A549 (cell line): ENCODE measurements at regions not wholly inside any gene's neighbourhood (a gene's known extent, or its start where the extent isn't known, plus 50 kb on each side); places are given as distances from the start of the nearest gene placed in this dataset.

Experiments used
- ATAC-seq, 2 experiments: fragments of 200-7000 bp in 1 of 2; fragments of >200 bp in 1 of 2; cut with Nextera tagmentation in 1 of 2; cut with Tn5 transposase in 1 of 2; 3 replicates each; pipeline versions ENCODE4 v1.8.0 to v1.9.1; 2018 to 2020; ENCODE audit warnings: mild to moderate bottlenecking in 1 of 2, moderate library complexity in 1 of 2
- CTCF ChIA-PET: fragments of 300-600 bp; sonication (Branson Sonifier 250); formaldehyde crosslinking; extraction: SDS; loops from one replicate; lab custom pipeline; 2021; ENCODE audit warnings: antibody characterized with exemption, inconsistent platforms; lab: Yijun Ruan, JAX
- POLR2A ChIA-PET: fragments of 350-600 bp; formaldehyde crosslinking; extraction: SDS; loops from one replicate; lab custom pipeline; 2021; ENCODE audit warnings: antibody characterized with exemption, inconsistent platforms; lab: Yijun Ruan, JAX
- DNase-seq, 2 experiments: peaks; one replicate each; pipeline versions ENCODE4 v3.0.0 to v3.0.0-alpha.2; 2011 to 2016; ENCODE audit warnings: low read depth in 1 of 2, low spot score in 1 of 2
- FAIRE-seq: peaks from 2 replicates; lab custom pipeline; 2011; peaks lifted over from hg19 to GRCh38; lab: Jason Lieb, UNC
- H3K27ac ChIP-seq, 2 experiments: fragments of >200 bp; sonication (Bioruptor Twin); formaldehyde crosslinking; 3 replicates each; pipeline ENCODE4 v1.5.1; 2016 to 2017
- H3K4me1 ChIP-seq: fragments of >200 bp; sonication (Bioruptor Twin); formaldehyde crosslinking; 3 replicates; pipeline ENCODE4 v1.6.1; 2016
- H3K4me2 ChIP-seq: fragments of >200 bp; sonication (Bioruptor Twin); formaldehyde crosslinking; 3 replicates; pipeline ENCODE4 v1.6.1; 2016
- H3K4me3 ChIP-seq: fragments of >200 bp; sonication (Bioruptor Twin); formaldehyde crosslinking; 3 replicates; pipeline ENCODE4 v1.5.1; 2016
- H3K9me3 ChIP-seq: fragments of >200 bp; sonication (Bioruptor Twin); formaldehyde crosslinking; 3 replicates; pipeline ENCODE4 v1.6.1; 2016
- BHLHE40 ChIP-seq: IDR thresholded peaks from 2 replicates; pipeline ENCODE4 v1.6.1; 2012; ENCODE audit warnings: low read depth, low read length, inconsistent platforms
- CHD4 ChIP-seq: fragments of 200-600 bp; sonication (generic); IDR thresholded peaks from 2 replicates; pipeline ENCODE4 v1.6.1; 2016; ENCODE audit warnings: antibody characterized with exemption, mild to moderate bottlenecking, borderline replicate concordance
- EHF ChIP-seq: fragments of 250-450 bp; sonication (Bioruptor Pico); IDR thresholded peaks from 2 replicates; pipeline ENCODE4 v1.5.0; 2020; ENCODE audit warnings: mild to moderate bottlenecking
- EHMT2 ChIP-seq: fragments of 200-600 bp; sonication (generic); IDR thresholded peaks from 2 replicates; pipeline ENCODE4 v1.6.1; 2016; ENCODE audit warnings: antibody characterized with exemption, low read depth, mild to moderate bottlenecking, moderate library complexity
- GATA3 ChIP-seq: IDR thresholded peaks from 2 replicates; pipeline ENCODE4 v1.6.1; 2012; ENCODE audit warnings: borderline replicate concordance
- JUN ChIP-seq, 2 experiments: fragments of >200 bp; sonication (Bioruptor Twin); formaldehyde crosslinking; IDR thresholded peaks; 2 replicates in 1 of 2; 3 replicates in 1 of 2; pipeline ENCODE4 v1.6.1; 2016 to 2017
- JUNB ChIP-seq: fragments of >200 bp; sonication (Bioruptor Twin); formaldehyde crosslinking; IDR thresholded peaks from 2 replicates; pipeline ENCODE4 v1.6.1; 2016
- KDM5A ChIP-seq: fragments of 200-600 bp; sonication (generic); IDR thresholded peaks from 2 replicates; pipeline ENCODE4 v1.6.1; 2016; ENCODE audit warnings: antibody characterized with exemption, mild to moderate bottlenecking
- NFE2L2 ChIP-seq: fragments of 150-350 bp; conservative IDR thresholded peaks from 2 replicates; pipeline ENCODE4 v1.6.1; 2014; ENCODE audit warnings: low read length
- NPAS2 ChIP-seq: fragments of 250-450 bp; sonication (Bioruptor Pico); IDR thresholded peaks from 2 replicates; pipeline ENCODE4 v1.8.0; 2022; ENCODE audit warnings: mild to moderate bottlenecking, moderate library complexity, borderline replicate concordance
- RAD21 ChIP-seq, 2 experiments: fragments of >200 bp in 1 of 2; sonication (Bioruptor Twin) in 1 of 2; formaldehyde crosslinking in 1 of 2; IDR thresholded peaks in 1 of 2; conservative IDR thresholded peaks in 1 of 2; 2 replicates in 1 of 2; 3 replicates in 1 of 2; pipeline ENCODE4 v1.6.1; 2012 to 2018; ENCODE audit warnings: inconsistent platforms in 1 of 2
- RARB ChIP-seq: fragments of 250-450 bp; sonication (Bioruptor Pico); IDR thresholded peaks from 2 replicates; pipeline ENCODE4 v1.8.0; 2021; ENCODE audit warnings: mild to moderate bottlenecking, moderate library complexity
- SMC3 ChIP-seq: fragments of >200 bp; sonication (Bioruptor Twin); formaldehyde crosslinking; IDR thresholded peaks from 3 replicates; pipeline ENCODE4 v1.6.1; 2018; ENCODE audit warnings: inconsistent platforms
- TFCP2L1 ChIP-seq: fragments of 250-450 bp; sonication (Bioruptor Pico); IDR thresholded peaks from 2 replicates; pipeline ENCODE4 v1.5.0; 2021; ENCODE audit warnings: mild to moderate bottlenecking
- TP53 ChIP-seq: fragments of 250-450 bp; sonication (Bioruptor Pico); IDR thresholded peaks from 2 replicates; pipeline ENCODE4 v1.5.0; 2021; ENCODE audit warnings: mild to moderate bottlenecking, moderate library complexity
- ZC3H11A ChIP-seq: fragments of 450-650 bp; IDR thresholded peaks from 2 replicates; pipeline ENCODE4 v1.6.1; 2014; ENCODE audit warnings: antibody characterized with exemption, mild to moderate bottlenecking
- WGBS: methylation state at CpG from one replicate; pipeline ENCODE4 v1.1.6; 2017; ENCODE audit errors: missing lambda C conversion rate; 5-methylcytosine and 5-hydroxymethylcytosine counted together
- TF ChIP-seq, protein P1 (sequence below): fragments of >200 bp; sonication (Bioruptor Twin); formaldehyde crosslinking; IDR thresholded peaks from 3 replicates; pipeline ENCODE4 v1.6.1; 2016
- TF ChIP-seq, protein P2 (sequence below): IDR thresholded peaks from 2 replicates; pipeline ENCODE4 v1.6.1; 2012; ENCODE audit warnings: low read depth, borderline replicate concordance
- TF ChIP-seq, protein P3 (sequence below): fragments of >200 bp; sonication (Bioruptor Twin); formaldehyde crosslinking; IDR thresholded peaks from 2 replicates; pipeline ENCODE4 v1.6.1; 2016
- TF ChIP-seq, protein P4 (sequence below): IDR thresholded peaks from 2 replicates; pipeline ENCODE4 v1.6.1; 2012
- TF ChIP-seq, protein P5 (sequence below): fragments of 200-600 bp; sonication (generic); IDR thresholded peaks from 2 replicates; pipeline ENCODE4 v1.6.1; 2016; ENCODE audit warnings: antibody characterized with exemption, mild to moderate bottlenecking, moderate library complexity
- TF ChIP-seq, protein P6 (sequence below): fragments of >200 bp; sonication (Bioruptor Twin); formaldehyde crosslinking; IDR thresholded peaks from 3 replicates; pipeline ENCODE4 v1.5.1; 2016

DNA sequence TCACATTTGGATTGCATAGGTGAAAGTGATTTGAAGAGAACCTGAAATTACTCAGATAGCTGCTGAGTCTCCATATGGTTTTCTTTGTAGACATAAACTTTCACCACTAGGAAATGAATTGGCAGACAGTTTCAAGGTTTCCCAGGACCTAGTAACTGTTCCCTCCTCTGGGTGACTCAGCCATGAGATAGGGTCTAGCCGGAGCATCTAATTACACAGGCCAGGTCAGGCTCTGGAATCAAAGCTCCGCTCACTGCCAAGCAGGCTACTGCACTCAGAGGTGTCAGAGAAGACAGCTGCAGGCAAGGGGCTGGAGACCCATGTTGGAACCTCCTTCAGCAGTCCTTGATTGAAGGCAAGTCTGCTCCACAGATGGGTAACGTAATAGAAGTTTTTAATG is 429.2 kb downstream of the TNS1 start:
- no peak overlapping the region for H3K4me2 ChIP-seq
- CTCF ChIA-PET = no interaction called here
- POLR2A ChIA-PET = no interaction called here
- DNase-seq (peak in 1 of 2 experiments; percentile 7), ATAC-seq (peak in 1 of 2 experiments; percentile 51; a peak in 2 of 6 replicates), FAIRE-seq (no peak)
- no peak overlapping the region for H3K4me3 ChIP-seq
- H3K4me1 ChIP-seq = no peaks in the 10 kb centered on the region
- 22% methylated on average over 3 of the region's 3 CpGs for WGBS
- no peak overlapping the region for H3K27ac ChIP-seq
- no peak for TF ChIP-seq EHMT2
- TF ChIP-seq JUN (IDR thresholded peaks at IDR 0.05) = no peak
- TF ChIP-seq, protein P1, sequence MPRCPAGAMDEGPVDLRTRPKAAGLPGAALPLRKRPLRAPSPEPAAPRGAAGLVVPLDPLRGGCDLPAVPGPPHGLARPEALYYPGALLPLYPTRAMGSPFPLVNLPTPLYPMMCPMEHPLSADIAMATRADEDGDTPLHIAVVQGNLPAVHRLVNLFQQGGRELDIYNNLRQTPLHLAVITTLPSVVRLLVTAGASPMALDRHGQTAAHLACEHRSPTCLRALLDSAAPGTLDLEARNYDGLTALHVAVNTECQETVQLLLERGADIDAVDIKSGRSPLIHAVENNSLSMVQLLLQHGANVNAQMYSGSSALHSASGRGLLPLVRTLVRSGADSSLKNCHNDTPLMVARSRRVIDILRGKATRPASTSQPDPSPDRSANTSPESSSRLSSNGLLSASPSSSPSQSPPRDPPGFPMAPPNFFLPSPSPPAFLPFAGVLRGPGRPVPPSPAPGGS = no peak
- TF ChIP-seq CHD4 = no peak
- TF ChIP-seq RAD21 (conservative IDR thresholded peaks at IDR 0.05 in 1 of 2, IDR thresholded peaks at IDR 0.05 in 1 of 2) = no peak
- TF ChIP-seq SMC3 = no peak
- H3K9me3 ChIP-seq = no peaks in the 10 kb centered on the region

DNA sequence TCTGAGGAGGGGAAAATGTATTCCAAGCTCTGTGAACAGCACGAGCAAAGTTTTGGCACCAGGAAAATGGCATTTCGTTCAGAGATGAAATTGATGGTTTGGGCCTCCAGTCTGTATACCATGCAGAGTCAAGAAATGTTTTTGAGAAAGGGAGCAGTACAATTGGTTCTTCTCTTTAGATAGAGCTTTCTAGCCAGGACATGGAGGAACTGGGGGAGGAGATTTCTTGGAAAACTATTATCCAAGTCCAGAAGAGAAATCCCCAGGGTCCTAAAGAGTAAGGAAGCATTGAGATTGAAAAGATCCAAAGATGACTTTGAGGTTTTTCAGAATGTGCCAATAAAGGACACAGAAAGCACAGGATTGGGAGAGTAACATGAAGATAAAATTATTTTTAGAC is 432.4 kb downstream of the TNS1 start:
- 6% methylated on average over 2 of the region's 2 CpGs for WGBS
- TF ChIP-seq CHD4 = no peak
- TF ChIP-seq BHLHE40 = no peak
- TF ChIP-seq KDM5A = no peak
- no peak for TF ChIP-seq EHF (CRISPR knock-in tag)
- Histone ChIP-seq H3K4me3 (no peak overlapping the region), H3K9me3 (no peaks in the 10 kb centered on the region), H3K4me1 (no peaks in the 10 kb centered on the region), H3K27ac (no peak overlapping the region), H3K4me2 (no peak overlapping the region)
- CTCF ChIA-PET = no interaction called here
- FAIRE-seq (no peak), ATAC-seq (no peak), DNase-seq (no peak)
- POLR2A ChIA-PET = no interaction called here

DNA sequence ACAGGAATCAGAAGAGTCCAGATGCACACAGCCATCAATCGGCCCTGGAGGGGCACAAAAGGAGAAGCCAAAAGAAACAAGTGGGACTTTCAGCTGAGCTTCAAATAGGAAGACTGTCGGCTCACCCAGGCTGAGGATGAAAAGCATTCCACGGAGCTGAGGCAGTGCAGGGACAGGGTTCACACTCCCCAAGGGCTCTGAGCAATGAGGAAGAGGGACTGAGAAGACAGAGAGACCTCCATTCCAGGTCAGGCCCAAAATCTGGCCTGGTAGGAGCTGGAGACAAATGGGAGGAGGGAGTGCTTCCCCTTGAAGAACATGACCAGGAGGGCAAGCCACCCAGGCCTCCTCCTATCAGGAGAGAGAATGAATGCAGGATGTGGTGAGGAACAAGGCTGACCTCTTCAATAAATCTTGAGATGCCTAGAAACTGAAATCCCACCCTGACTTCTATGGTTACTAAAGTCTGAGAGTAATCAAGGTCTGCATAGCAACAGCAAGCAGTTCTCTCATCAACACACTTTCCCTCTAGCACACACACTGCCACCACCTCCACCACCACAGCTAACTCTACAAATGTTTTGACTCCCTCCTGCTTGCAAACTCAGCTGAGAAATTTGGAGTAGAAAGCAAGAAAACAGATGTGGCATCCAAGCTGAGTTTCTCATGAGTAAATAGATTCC is 434.4 kb downstream of the TNS1 start:
- no peak overlapping the region for H3K4me3 ChIP-seq
- TF ChIP-seq, protein P2, sequence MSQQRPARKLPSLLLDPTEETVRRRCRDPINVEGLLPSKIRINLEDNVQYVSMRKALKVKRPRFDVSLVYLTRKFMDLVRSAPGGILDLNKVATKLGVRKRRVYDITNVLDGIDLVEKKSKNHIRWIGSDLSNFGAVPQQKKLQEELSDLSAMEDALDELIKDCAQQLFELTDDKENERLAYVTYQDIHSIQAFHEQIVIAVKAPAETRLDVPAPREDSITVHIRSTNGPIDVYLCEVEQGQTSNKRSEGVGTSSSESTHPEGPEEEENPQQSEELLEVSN = no peak
- TF ChIP-seq BHLHE40 (no peak), TFCP2L1 (CRISPR knock-in tag) (no peak), EHMT2 (no peak), NPAS2 (CRISPR knock-in tag) (no peak), NFE2L2 (no peak), TP53 (CRISPR knock-in tag) (no peak), GATA3 (no peak), RAD21 (conservative IDR thresholded peaks at IDR 0.05 in 1 of 2, IDR thresholded peaks at IDR 0.05 in 1 of 2) (no peak), ZC3H11A (no peak), JUN (IDR thresholded peaks at IDR 0.05) (no peak), JUNB (no peak), RARB (CRISPR knock-in tag) (no peak)
- TF ChIP-seq, protein P3, sequence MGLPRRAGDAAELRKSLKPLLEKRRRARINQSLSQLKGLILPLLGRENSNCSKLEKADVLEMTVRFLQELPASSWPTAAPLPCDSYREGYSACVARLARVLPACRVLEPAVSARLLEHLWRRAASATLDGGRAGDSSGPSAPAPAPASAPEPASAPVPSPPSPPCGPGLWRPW = no peak
- TF ChIP-seq, protein P4, sequence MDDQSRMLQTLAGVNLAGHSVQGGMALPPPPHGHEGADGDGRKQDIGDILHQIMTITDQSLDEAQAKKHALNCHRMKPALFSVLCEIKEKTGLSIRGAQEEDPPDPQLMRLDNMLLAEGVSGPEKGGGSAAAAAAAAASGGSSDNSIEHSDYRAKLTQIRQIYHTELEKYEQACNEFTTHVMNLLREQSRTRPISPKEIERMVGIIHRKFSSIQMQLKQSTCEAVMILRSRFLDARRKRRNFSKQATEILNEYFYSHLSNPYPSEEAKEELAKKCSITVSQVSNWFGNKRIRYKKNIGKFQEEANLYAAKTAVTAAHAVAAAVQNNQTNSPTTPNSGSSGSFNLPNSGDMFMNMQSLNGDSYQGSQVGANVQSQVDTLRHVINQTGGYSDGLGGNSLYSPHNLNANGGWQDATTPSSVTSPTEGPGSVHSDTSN = no peak
- TF ChIP-seq, protein P5, sequence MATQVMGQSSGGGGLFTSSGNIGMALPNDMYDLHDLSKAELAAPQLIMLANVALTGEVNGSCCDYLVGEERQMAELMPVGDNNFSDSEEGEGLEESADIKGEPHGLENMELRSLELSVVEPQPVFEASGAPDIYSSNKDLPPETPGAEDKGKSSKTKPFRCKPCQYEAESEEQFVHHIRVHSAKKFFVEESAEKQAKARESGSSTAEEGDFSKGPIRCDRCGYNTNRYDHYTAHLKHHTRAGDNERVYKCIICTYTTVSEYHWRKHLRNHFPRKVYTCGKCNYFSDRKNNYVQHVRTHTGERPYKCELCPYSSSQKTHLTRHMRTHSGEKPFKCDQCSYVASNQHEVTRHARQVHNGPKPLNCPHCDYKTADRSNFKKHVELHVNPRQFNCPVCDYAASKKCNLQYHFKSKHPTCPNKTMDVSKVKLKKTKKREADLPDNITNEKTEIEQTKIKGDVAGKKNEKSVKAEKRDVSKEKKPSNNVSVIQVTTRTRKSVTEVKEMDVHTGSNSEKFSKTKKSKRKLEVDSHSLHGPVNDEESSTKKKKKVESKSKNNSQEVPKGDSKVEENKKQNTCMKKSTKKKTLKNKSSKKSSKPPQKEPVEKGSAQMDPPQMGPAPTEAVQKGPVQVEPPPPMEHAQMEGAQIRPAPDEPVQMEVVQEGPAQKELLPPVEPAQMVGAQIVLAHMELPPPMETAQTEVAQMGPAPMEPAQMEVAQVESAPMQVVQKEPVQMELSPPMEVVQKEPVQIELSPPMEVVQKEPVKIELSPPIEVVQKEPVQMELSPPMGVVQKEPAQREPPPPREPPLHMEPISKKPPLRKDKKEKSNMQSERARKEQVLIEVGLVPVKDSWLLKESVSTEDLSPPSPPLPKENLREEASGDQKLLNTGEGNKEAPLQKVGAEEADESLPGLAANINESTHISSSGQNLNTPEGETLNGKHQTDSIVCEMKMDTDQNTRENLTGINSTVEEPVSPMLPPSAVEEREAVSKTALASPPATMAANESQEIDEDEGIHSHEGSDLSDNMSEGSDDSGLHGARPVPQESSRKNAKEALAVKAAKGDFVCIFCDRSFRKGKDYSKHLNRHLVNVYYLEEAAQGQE = no peak
- TF ChIP-seq, protein P6, sequence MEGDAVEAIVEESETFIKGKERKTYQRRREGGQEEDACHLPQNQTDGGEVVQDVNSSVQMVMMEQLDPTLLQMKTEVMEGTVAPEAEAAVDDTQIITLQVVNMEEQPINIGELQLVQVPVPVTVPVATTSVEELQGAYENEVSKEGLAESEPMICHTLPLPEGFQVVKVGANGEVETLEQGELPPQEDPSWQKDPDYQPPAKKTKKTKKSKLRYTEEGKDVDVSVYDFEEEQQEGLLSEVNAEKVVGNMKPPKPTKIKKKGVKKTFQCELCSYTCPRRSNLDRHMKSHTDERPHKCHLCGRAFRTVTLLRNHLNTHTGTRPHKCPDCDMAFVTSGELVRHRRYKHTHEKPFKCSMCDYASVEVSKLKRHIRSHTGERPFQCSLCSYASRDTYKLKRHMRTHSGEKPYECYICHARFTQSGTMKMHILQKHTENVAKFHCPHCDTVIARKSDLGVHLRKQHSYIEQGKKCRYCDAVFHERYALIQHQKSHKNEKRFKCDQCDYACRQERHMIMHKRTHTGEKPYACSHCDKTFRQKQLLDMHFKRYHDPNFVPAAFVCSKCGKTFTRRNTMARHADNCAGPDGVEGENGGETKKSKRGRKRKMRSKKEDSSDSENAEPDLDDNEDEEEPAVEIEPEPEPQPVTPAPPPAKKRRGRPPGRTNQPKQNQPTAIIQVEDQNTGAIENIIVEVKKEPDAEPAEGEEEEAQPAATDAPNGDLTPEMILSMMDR = no peak
- TF ChIP-seq, all 56 proteins: peak for 0
- Histone ChIP-seq H3K9me3 (no peaks in the 10 kb centered on the region), H3K4me1 (no peaks in the 10 kb centered on the region), H3K27ac (no peak overlapping the region), H3K4me2 (no peak overlapping the region)
- no peak for ATAC-seq
- 26% methylated on average over 3 of the region's 3 CpGs for WGBS
- ChIA-PET CTCF (interaction anchor here (1.5 kb wide), 1 partner anchor 11 kb away, joined by 3 read pairs; no protein-coding TSS in a partner anchor), POLR2A (no interaction called here)
- no peak for FAIRE-seq
- no peak for DNase-seq
